ENCODE measurements at regions not wholly inside any gene's neighbourhood (a gene's known extent, or its start where the extent isn't known, plus 50 kb on each side); places are given as distances from the start of the nearest gene placed in this dataset.

DNA sequence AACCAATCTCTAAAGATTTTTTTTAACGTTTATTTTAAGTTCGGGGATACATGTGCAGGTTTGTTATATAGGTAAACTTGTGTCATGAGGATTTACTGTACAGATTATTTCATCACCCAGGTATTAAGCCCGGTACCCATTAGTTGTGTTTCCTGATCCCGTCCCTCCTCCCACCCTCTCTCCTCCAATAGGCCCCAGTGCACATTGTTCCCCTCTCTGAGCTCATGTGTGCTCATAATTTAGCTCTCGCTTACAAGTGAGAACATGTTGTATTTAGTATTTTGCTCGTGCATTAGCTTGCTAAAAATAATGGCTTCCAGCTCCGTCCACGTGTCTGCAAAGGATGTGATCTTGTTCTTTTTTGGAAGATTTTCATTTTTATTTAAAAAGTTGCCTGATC is 2309.4 kb upstream of the AGA start:
- TF ChIP-seq CTCF (IDR thresholded peaks at IDR 0.05) (no peak), POLR2A (IDR thresholded peaks at IDR 0.05) (no peak)

Measured in heart left ventricle (tissue), 13 donors.